Liver (tissue), 8 donors: ENCODE measurements at regions not wholly inside any gene's neighbourhood (a gene's known extent, or its start where the extent isn't known, plus 50 kb on each side); places are given as distances from the start of the nearest gene placed in this dataset.

ENCODE experiments used
- DNase-seq: peaks from one replicate; pipeline ENCODE4 v3.0.0-alpha.2; 2017; ENCODE audit warnings: low spot score
- H3K27ac ChIP-seq, 2 donors: one replicate each; pipeline ENCODE4 v1.7.0; 2013; ENCODE audit warnings: inconsistent platforms in 2 of 2, low read length in 2 of 2, control low read depth in 1 of 2, low read depth in 1 of 2, mild to moderate bottlenecking in 1 of 2
- H3K27me3 ChIP-seq, 4 donors: one replicate each; pipeline versions ENCODE4 v1.6.1 to v1.7.0; 2013; ENCODE audit warnings: low read length in 3 of 4, inconsistent platforms in 1 of 4, mild to moderate bottlenecking in 1 of 4, moderate library complexity in 1 of 4; ENCODE audit not compliant: control insufficient read depth in 4 of 4, insufficient read depth in 4 of 4
- H3K36me3 ChIP-seq, 4 donors: one replicate each; pipeline versions ENCODE4 v1.6.1 to v1.7.0; 2013; ENCODE audit warnings: low read length in 3 of 4, mild to moderate bottlenecking in 3 of 4, low read depth in 1 of 4, moderate library complexity in 1 of 4; ENCODE audit not compliant: control insufficient read depth in 4 of 4, insufficient read depth in 3 of 4
- H3K4me1 ChIP-seq, 4 donors: one replicate each; pipeline versions ENCODE4 v1.6.1 to v1.7.0; 2013; ENCODE audit warnings: low read length in 3 of 4, mild to moderate bottlenecking in 3 of 4, moderate library complexity in 1 of 4; ENCODE audit not compliant: control insufficient read depth in 4 of 4, insufficient read depth in 4 of 4
- H3K4me3 ChIP-seq, 3 donors: one replicate each; pipeline versions ENCODE4 v1.6.1 to v1.7.0; 2013; ENCODE audit warnings: low read length in 3 of 3, control low read depth in 1 of 3, low read depth in 1 of 3, mild to moderate bottlenecking in 1 of 3
- H3K9ac ChIP-seq, 2 donors: one replicate each; pipeline ENCODE4 v1.7.0; 2013; ENCODE audit warnings: low read length in 2 of 2, mild to moderate bottlenecking in 2 of 2, moderate library complexity in 2 of 2, control low read depth in 1 of 2, low read depth in 1 of 2
- H3K9me3 ChIP-seq, 4 donors: one replicate each; pipeline versions ENCODE4 v1.6.1 to v1.7.0; 2013; ENCODE audit warnings: low read length in 3 of 4; ENCODE audit not compliant: control insufficient read depth in 4 of 4
- CTCF ChIP-seq: fragments of 150-350 bp; IDR thresholded peaks from 2 replicates; pipeline ENCODE4 v1.5.1; 2017; ENCODE audit warnings: improper control_type of control experiment, low read depth, low read length; ENCODE audit not compliant: missing input control
- EGR1 ChIP-seq, 2 donors: IDR thresholded peaks; 2 replicates each; pipeline ENCODE4 v1.6.1; 2016 to 2018; ENCODE audit warnings: antibody characterized with exemption in 2 of 2, low read depth in 2 of 2
- FOXA1 ChIP-seq: IDR thresholded peaks from 2 replicates; pipeline ENCODE4 v1.6.1; 2016; ENCODE audit warnings: antibody characterized with exemption
- FOXA2 ChIP-seq: IDR thresholded peaks from 2 replicates; pipeline ENCODE4 v1.6.1; 2016; ENCODE audit warnings: antibody characterized with exemption
- GABPA ChIP-seq, 2 donors: IDR thresholded peaks in 1 of 2; conservative IDR thresholded peaks in 1 of 2; 2 replicates each; pipeline ENCODE4 v1.6.1; 2016; ENCODE audit warnings: antibody characterized with exemption in 2 of 2, mild to moderate bottlenecking in 1 of 2, moderate library complexity in 1 of 2
- HNF4A ChIP-seq, 2 donors: conservative IDR thresholded peaks; 2 replicates each; pipeline ENCODE4 v1.6.1; 2016; ENCODE audit warnings: antibody characterized with exemption in 2 of 2, mild to moderate bottlenecking in 2 of 2
- HNF4G ChIP-seq: IDR thresholded peaks from 2 replicates; pipeline ENCODE4 v1.6.1; 2016; ENCODE audit warnings: antibody characterized with exemption
- JUND ChIP-seq, 2 donors: IDR thresholded peaks; 2 replicates each; pipeline ENCODE4 v1.6.1; 2016; ENCODE audit warnings: antibody characterized with exemption in 2 of 2
- NR2F2 ChIP-seq: IDR thresholded peaks from 2 replicates; pipeline ENCODE4 v1.6.1; 2016; ENCODE audit warnings: antibody characterized with exemption
- RAD21 ChIP-seq, 2 donors: IDR thresholded peaks; 2 replicates each; pipeline ENCODE4 v1.6.1; 2016; ENCODE audit warnings: antibody characterized with exemption in 2 of 2, mild to moderate bottlenecking in 2 of 2
- RXRA ChIP-seq, 2 donors: IDR thresholded peaks; 2 replicates each; pipeline ENCODE4 v1.6.1; 2017 to 2018; ENCODE audit warnings: antibody characterized with exemption in 2 of 2, mild to moderate bottlenecking in 1 of 2
- SP1 ChIP-seq: IDR thresholded peaks from 2 replicates; pipeline ENCODE4 v1.6.1; 2018; ENCODE audit warnings: antibody characterized with exemption, mild to moderate bottlenecking
- TAF1 ChIP-seq: conservative IDR thresholded peaks from 2 replicates; pipeline ENCODE4 v1.6.1; 2016; ENCODE audit warnings: antibody characterized with exemption, mild to moderate bottlenecking
- YY1 ChIP-seq: IDR thresholded peaks from 2 replicates; pipeline ENCODE4 v1.6.1; 2016; ENCODE audit warnings: antibody characterized with exemption, mild to moderate bottlenecking
- WGBS: extraction: QIAGEN DNeasy Blood & Tissue Kit; methylation state at CpG from one replicate; pipeline ENCODE4 v1.1.7; 2013; 5-methylcytosine and 5-hydroxymethylcytosine counted together
- TF ChIP-seq, protein P1 (sequence below): IDR thresholded peaks from 2 replicates; pipeline ENCODE4 v1.6.1; 2016; ENCODE audit warnings: antibody characterized with exemption, mild to moderate bottlenecking
- TF ChIP-seq, protein P2 (sequence below): IDR thresholded peaks from 2 replicates; pipeline ENCODE4 v1.6.1; 2016; ENCODE audit warnings: antibody characterized with exemption
- TF ChIP-seq, protein P3 (sequence below): IDR thresholded peaks from 2 replicates; pipeline ENCODE4 v1.6.1; 2016; ENCODE audit warnings: antibody characterized with exemption
- donor health status: healthy.
- donor health status: healthy.
- donor health status: healthy.
- donor health status: healthy.
- donor health status: healthy.

- peaks cover 0 to 3% (median 0%) of the 10 kb centered on the region in 4 donors for H3K9me3 ChIP-seq
- no peaks in the 10 kb centered on the region for H3K4me1 ChIP-seq
- 65% methylated on average over 8 of the region's 8 CpGs for WGBS
- DNase-seq = no peak
- H3K27me3 ChIP-seq = peaks cover 0 to 3% (median 0%) of the 10 kb centered on the region in 4 donors
- no peaks in the 10 kb centered on the region for H3K36me3 ChIP-seq
- H3K9ac ChIP-seq = no peak overlapping the region
- no peak overlapping the region for H3K4me3 ChIP-seq
- H3K27ac ChIP-seq = no peak overlapping the region
- no peak for TF ChIP-seq RAD21 (IDR thresholded peaks at IDR 0.05)
- TF ChIP-seq FOXA1 = no peak
- no peak for TF ChIP-seq SP1
- TF ChIP-seq, protein P1, sequence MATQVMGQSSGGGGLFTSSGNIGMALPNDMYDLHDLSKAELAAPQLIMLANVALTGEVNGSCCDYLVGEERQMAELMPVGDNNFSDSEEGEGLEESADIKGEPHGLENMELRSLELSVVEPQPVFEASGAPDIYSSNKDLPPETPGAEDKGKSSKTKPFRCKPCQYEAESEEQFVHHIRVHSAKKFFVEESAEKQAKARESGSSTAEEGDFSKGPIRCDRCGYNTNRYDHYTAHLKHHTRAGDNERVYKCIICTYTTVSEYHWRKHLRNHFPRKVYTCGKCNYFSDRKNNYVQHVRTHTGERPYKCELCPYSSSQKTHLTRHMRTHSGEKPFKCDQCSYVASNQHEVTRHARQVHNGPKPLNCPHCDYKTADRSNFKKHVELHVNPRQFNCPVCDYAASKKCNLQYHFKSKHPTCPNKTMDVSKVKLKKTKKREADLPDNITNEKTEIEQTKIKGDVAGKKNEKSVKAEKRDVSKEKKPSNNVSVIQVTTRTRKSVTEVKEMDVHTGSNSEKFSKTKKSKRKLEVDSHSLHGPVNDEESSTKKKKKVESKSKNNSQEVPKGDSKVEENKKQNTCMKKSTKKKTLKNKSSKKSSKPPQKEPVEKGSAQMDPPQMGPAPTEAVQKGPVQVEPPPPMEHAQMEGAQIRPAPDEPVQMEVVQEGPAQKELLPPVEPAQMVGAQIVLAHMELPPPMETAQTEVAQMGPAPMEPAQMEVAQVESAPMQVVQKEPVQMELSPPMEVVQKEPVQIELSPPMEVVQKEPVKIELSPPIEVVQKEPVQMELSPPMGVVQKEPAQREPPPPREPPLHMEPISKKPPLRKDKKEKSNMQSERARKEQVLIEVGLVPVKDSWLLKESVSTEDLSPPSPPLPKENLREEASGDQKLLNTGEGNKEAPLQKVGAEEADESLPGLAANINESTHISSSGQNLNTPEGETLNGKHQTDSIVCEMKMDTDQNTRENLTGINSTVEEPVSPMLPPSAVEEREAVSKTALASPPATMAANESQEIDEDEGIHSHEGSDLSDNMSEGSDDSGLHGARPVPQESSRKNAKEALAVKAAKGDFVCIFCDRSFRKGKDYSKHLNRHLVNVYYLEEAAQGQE = no peak
- TF ChIP-seq, protein P2, sequence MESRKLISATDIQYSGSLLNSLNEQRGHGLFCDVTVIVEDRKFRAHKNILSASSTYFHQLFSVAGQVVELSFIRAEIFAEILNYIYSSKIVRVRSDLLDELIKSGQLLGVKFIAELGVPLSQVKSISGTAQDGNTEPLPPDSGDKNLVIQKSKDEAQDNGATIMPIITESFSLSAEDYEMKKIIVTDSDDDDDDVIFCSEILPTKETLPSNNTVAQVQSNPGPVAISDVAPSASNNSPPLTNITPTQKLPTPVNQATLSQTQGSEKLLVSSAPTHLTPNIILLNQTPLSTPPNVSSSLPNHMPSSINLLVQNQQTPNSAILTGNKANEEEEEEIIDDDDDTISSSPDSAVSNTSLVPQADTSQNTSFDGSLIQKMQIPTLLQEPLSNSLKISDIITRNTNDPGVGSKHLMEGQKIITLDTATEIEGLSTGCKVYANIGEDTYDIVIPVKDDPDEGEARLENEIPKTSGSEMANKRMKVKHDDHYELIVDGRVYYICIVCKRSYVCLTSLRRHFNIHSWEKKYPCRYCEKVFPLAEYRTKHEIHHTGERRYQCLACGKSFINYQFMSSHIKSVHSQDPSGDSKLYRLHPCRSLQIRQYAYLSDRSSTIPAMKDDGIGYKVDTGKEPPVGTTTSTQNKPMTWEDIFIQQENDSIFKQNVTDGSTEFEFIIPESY = no peak
- TF ChIP-seq, protein P3, sequence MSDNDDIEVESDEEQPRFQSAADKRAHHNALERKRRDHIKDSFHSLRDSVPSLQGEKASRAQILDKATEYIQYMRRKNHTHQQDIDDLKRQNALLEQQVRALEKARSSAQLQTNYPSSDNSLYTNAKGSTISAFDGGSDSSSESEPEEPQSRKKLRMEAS = no peak
- no peak for TF ChIP-seq HNF4G
- TF ChIP-seq TAF1 = no peak
- TF ChIP-seq EGR1 (IDR thresholded peaks at IDR 0.05; ENCODE audit: low read depth in 2 of 2) = no peak
- no peak for TF ChIP-seq YY1
- TF ChIP-seq GABPA (IDR thresholded peaks at IDR 0.05 in 1 of 2, conservative IDR thresholded peaks at IDR 0.05 in 1 of 2) = no peak
- no peak for TF ChIP-seq CTCF
- no peak for TF ChIP-seq FOXA2
- TF ChIP-seq NR2F2 = no peak
- TF ChIP-seq RXRA (IDR thresholded peaks at IDR 0.05) = no peak
- TF ChIP-seq HNF4A (conservative IDR thresholded peaks at IDR 0.05) = no peak
- TF ChIP-seq JUND (IDR thresholded peaks at IDR 0.05) = no peak
Observed at GRCh38 chr6:133034509-133035206, 206.5 kb upstream of the EYA4 start.
